NCI-H69 (cell line): ENCODE measurements at regions not wholly inside any gene's neighbourhood (a gene's known extent, or its start where the extent isn't known, plus 50 kb on each side); places are given as distances from the start of the nearest gene placed in this dataset.

Experiments used
- DNase-seq: peaks from one replicate; lab custom pipeline; 2025; lab: John Stamatoyannopoulos, UW

DNA sequence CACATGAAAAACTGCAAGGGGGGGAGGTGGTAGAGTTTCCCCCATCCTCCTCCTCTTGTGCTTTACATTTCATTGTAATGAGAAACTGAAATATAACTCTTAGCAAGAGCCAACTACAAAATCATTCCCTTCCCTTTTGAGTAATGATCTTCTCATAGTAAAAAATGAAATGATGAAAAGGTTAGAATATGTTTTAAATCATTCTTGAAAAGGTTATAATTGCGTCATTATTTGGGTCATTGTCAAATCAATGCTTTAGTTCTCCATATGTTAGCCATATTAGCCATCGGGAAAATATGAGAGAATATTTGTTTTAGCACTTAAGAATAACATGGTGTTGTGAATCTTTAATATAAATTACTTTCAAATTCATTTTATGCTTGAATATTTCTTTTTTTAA, 1185.0 kb upstream of the CDH18 start:
- no peak for DNase-seq

DNA sequence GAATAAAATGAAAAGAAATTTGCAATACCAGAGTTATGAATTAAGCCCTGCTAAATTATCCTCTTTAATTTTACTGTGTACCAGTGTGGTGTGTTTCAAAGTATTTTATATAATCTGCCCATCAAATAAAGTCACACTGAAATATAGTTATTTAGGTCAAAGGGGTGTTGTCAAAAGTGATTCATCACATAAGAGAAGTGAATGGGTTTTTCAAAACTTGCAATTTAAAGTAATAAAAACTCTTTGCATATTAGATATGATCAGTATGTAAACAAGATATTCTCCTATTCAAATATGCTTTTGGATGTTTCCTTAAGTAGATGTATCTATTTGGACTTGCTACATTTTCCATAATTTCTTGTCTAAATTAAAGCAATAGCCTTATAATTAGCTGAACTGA, 1183.0 kb upstream of the CDH18 start:
- peak; percentile 40 for DNase-seq

DNA sequence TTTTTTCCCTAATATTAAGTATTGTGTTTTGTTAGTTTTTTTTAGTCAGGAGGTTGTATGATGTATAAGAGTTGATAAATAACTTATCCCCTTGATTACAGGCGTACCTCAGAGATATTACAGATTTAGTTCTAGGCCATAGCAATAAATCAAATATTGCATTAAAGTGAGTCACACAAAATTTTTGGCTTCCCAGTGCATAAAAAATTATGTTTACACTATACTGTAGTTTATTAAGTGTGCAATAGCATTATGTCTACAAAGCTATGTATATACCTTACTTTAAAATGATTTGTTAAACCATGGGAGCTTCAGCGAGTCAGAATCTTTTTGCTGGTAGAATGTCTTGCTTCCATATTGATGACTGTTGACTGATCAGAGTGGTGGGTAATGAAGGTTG, 1180.6 kb upstream of the CDH18 start:
- DNase-seq: no peak

DNA sequence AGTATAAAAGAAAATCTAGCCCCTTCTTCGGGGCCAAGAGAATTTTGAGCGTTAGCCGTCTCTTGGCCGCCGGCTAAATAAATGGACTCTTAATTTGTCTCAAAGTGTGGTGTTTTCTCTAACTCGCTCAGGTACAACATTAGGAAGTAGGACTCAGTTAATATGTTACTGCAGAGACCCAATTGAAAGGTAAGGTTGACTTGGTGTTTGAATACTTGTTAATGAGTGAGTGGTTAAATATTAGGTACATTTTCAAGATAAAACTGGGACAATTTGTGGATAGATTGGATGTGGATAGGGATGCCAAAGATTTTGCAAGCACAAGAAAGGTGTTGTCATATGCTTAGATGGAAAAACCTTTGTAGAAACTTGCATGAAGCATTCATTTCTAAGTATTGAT, 1177.3 kb upstream of the CDH18 start:
- DNase-seq: no peak

DNA sequence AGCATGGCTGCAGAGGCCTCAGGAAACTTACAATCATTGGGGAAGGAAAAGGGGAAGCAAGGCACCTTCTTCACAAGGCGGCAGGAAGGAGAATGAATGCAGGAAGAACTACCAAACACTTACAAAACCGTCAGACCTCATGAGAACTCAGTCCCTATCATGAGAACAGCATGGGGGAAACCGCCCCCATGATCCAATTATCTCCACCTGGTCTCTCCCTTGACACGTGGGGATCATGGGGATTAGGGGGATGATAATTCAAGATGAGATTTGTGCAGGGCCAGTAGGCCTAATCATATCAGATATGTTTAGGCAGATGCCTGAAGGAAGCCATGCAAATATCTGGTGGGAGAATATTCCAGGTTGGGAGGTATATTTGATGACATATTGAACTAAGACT, 1176.4 kb upstream of the CDH18 start:
- DNase-seq: no peak

DNA sequence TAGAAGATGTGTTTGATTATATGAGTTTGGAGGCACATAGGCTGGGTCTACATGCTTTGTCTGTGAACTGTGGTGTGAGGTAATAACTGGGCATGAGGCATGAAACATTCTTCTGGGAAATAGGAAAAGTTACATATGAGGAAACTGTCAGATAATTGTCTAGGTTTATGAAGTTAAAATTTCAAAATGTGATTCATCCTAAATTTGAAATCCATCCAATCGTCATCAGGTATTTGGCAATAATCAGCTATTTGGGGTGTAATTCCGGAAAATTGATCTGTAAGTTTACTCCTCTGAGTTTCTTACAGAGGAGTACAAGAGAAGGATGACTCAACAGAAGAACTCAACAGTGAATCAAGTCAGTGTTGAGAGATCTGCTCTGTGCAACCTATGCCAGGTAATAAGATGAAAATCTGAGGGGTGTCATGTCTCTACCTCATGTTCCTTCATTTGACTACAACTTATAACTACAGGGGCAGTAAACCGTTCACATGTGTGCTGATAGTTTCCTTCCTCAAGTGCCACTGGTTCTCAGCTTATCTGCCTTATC, 1171.6 kb upstream of the CDH18 start:
- DNase-seq: no peak

DNA sequence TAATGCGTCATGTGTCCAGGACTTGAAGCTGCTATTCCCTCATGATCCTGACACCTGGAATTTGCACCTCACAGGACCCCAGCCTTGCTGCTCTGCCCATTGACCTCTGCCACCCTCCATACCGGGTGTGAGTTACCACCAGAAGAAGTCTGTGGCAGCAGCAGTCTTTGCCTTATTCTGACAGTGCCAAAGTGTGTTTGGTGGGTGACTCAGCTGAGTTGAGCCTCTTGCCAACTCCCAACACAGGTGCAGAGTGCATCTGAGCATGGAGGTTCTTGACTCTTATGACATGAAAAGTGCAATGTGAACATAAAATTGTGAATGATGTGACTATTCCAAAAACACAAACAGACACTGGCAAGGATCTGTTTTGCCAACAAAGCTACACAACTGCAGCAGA, 1166.5 kb upstream of the CDH18 start:
- peak; percentile 10 for DNase-seq

DNA sequence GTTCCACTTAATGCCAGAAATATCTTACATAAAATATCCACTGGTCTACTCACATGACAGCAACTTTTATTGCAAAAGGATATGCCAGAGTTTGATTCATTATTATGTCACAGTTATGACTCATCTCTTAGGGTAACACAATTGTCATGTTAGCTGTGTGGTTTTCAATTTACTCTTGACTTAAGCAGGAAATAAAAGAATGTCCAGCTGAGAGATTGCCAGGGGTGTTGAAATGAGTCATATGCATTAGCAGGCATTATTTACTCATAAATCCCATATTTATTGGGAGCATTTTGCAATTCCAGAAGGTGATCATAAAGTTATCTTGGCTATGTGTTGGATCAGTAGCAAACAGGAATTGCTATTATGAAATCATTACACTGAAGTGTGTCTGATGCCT, 1164.6 kb upstream of the CDH18 start:
- peak; percentile 95 for DNase-seq

DNA sequence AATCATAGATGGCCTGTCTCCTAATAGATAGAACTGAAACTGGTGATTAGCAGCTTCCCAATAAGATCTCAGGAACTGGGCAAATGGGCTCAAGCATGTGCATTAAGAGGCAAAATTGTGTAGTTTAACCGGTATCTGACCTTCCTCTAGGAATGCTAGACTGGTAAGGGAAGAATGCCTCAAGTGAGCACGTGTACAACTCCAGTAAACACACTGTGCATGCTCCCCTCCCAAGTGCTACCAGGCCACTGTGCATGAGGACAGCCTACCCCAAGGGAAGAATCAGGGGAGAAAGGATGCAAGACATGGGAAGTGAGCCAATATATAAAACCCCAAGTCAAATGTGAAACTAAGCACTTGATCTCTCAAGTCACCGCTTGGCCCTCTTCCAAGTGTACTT, 1157.4 kb upstream of the CDH18 start:
- peak; percentile 38 for DNase-seq

DNA sequence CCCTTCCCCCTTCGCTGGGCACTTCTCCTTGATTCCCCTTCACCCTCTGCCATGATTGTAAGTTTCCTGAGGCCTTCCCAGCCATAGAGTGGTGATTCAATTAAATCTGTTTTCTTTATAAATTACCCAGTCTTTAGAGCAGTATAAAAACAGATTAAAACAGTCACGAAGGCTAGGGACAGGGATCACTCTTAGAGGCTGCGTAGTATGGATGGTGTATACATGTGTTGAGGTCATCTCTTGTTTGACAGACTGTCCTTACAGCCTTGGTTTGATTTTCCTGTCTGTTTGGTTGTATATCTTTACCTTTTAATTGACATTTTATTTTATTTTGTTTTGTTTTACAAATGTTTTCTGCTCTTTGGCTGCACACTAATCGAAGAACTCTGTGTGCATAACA, 1155.7 kb upstream of the CDH18 start:
- DNase-seq: no peak

DNA sequence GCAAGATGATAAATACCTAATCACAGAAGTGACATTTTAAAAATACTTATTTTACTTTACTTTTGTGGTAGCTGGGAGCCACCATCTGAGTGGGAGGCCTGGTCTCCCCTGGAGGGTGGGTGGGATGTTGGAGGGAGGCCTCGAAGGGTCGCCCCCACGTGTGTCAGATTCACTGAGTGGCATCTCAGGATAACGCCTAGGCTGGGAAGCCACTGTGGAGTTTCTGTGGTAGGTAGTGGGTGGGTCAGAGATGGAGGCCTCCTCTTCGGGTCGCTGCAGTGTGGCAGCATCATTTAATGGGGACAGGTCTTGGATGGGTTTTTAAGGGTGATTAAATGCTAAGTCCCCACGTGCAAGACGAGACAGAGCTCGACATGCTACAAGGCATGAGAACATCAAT, 1154.8 kb upstream of the CDH18 start:
- DNase-seq: no peak

DNA sequence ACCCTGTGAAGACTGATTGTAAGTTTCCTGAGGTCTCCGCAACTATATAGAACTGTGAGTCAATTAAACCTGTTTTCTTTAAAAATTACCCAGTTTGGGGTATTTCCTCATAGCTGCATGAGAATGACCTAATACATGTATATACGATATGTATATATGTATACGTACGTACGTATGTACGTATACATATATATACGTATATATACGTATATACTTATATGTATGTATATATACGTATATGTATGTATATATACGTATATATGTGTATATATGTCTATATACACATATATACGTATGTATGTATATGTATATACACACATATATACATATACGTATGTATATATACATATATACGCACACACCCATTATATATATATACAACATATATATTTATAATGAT, 1153.0 kb upstream of the CDH18 start:
- DNase-seq: peak; percentile 45

DNA sequence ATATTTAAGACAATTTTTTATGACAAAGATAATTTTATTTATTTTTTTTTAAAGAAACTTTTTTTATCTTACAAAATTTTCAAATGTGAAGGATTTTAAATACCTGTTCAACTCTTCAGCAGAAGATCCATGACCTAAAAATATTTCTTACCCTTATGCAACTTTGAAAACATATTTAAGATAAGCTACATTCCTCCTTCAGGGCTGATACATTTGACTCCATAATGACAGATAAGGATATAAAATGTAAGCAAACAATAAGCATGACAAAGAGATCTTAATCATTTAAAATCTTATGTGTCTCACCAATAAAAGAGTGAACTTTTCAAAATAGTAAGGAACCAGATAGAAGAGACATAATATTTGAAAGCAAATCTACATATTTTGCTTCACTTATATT, 1138.2 kb upstream of the CDH18 start:
- no peak for DNase-seq

DNA sequence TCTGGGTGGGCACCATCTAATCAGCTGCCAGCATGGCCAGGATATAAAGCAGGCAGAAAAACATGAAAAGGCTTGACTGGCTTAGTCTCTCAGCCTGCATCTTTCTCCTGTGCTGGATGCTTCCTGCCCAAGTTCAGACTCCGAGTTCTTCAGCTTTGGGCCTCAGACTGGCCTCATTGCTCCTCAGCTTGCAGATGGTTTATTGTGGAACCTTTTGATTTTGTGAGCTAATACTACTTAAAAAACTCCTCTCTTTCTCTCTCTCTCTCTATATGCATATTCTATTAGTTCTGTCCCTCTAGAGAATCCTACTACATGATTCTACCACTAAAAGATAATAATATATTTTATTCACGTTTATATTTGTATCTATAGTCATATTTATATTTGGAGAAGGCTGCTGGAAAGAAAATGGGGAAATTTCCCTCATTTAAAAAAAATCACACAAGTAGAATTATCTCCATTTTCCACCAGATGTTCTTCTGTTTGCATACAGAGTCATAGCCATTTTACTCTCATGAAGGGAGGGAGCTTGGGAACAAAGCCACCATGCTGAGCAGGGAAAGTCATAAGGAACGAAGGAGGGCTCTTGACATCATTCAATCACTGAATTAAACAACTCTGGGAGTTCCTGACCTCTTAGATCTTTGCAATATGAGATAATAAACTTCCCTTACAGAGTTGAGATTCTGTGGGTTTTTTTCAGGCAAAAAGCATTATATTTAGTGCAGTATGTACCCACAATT, 1137.4 kb upstream of the CDH18 start:
- DNase-seq: peak; percentile 92

DNA sequence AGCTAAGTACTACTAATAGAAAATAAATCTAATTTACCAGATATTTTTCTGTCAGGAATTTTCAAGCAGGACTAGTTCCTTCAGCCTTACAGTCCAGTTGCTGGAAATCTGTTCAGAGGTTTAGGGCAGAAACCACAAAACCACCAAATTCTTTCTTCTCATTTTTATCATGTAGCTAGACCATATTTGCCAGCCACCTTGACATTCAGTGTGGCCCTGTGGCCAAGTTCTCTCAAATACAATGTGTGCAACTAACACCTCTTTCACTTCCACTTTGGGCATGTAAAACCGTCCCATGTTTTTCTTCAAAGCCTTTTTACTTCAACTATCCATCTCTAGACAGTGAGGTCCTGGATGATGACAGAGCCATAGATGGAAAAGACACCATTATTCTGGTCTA, 1133.2 kb upstream of the CDH18 start:
- DNase-seq: no peak

DNA sequence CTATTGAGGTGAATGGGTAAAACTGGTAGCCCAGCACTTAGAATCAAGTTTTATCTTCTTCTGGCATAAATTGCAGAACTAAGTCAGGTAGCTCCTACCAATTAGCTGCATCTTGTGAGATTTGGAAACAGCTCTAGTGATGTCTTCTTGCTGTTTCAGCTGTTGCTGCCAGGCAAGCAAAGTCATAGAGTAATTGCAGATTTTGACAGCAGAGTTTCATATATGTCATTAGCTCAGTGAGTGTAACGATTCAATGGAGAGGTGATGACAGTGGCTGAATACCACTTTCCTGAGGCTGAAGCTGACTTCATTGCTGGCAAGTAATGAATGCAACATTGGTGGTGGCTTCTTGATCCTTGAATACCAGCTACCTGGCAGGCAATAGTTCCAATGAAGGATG, 1109.7 kb upstream of the CDH18 start:
- DNase-seq: peak; percentile 28

DNA sequence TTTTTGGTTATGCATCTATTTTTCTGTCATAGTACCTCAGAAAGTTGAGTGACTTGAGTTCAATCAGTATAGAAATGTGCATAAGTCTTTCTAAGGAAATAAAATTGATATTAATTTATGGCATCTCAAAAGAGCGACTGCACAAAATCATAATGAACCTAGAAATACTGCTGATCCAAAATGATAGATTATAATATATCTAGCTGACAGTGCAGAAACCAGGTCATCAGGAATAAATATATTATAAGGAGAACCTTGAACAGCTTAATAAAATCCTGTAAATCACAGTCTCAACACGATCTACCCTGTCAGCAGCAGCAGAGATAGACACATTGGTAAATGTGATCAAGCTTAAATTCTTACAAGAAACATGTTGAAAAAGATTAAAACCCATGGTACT, 1106.6 kb upstream of the CDH18 start:
- DNase-seq: no peak

DNA sequence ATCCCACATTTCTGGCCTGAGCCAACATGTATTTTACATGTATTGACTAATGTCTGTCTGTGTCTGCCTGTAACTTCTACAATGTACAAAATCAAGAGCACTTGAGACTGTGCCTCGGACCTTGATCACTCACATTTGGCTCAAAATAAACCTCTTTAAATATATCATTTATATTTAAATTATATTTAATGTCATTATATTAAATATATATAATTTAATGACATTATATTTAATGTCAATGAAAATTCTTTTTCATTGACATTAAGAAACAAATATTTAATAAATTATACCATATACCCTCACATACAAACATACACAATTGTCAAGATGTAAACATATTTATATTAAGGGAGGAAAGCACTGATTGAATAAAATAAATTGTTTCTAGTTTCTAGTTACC, 1099.8 kb upstream of the CDH18 start:
- DNase-seq: no peak

DNA sequence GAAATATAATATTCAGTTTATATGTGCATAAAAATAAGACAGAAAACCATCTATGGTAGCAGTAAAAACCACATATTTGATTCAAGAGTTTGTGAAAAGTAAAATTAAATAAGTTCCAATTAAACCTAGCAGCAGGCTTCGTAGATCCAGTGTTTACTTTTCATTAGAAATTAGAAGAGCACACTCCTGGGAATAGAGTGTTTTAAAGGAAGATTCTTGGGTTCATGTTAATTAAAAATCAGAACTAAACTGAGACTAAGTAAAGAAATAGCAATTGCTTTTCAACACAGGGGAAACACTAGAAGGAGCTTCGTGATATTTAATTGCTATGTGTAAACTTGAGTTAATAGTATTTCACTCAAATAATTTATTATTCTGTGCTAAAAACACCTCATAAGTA, 1097.8 kb upstream of the CDH18 start:
- peak; percentile 80 for DNase-seq

DNA sequence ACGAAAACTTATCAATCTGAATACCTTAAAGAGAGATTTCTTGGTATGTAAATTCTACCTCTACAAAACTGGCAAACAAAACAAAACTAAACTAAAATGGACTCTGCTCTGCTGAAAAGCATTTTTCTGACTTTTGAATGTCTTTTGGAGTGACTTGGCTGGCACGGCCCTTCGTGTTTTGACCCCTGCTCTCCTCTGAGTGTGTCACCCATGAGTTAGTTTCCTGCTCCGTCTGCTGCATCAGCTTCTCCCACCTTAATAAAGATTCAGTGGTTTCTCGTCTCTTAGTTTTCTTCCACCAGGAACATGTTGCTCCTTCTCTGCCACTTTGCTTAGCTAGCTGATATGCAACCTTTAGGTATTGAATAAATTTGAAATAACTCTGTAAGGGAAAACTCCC, 1084.0 kb upstream of the CDH18 start:
- no peak for DNase-seq

DNA sequence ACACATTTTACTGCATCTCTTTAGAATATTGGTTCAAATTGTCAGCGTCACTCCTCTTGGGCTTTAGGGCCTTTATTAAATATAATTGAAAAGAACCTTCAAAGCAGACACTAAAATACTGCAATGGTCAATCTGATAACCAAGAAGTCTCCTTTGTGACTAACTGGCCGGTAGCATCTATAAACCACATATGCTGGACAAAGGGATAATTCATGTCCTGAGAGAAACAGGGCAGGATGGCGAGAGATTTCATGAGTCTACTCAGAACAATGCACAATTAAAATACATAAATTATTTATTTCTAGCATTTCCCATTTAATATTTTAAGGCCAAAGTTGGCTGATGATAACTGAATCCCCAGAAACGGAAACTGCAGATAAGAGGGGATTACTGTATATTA, 1083.4 kb upstream of the CDH18 start:
- DNase-seq: no peak

DNA sequence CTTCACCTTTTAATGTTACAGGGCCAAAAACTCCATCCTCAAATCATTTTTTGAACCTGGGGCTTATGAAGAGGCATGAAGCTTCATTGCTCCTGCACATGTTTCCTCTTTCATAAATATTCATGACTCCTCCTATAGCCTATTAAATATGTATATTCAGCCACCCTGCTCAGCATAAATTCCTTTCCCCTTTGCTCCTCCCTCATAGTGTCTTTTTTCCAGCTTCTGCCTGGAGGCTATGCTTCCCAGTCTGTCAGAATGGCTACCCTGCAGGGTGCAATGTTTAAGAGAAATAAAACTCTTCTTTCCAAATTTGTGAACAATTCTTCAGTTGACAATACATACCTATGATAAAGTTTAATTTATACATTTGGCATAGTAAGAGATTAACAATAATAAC, 1082.9 kb upstream of the CDH18 start:
- peak; percentile 50 for DNase-seq

DNA sequence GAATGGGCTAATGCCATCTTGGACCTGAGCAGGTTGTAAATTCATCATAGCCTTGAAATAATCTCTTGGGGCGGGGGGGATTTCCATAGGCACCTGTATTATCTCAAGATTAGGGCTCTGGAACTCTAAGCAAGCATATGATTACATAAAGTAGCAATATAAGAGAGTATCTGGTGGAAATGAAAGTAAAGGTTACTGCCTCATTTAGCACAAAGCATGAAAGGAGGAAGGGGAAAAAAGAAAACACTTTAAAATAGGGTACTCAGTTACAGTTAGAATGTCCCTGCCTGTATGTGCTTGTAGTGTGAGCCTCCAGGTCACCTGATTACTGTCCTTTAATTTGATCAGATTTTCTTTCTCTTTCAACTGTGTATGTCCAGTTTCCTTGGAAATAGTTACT, 1079.7 kb upstream of the CDH18 start:
- DNase-seq: no peak

DNA sequence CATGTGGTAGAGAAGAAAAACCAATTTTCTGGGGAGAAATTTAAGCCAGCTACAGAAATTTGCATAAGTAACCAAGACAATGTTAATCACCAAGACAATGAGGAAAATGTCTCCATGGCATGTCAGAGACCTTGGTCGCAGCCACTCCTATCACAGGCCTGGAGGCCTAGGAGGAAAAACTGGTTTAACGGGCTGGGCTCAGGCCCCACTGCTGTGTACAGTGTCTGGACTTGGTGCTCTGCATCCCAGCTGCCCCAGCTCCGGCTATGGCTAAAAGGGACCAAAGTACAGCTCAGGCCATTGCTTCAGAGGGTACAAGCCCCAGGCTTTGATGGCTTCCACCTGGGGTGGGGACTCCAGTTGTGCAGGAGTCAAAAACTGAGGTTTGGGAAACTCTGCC, 1075.1 kb upstream of the CDH18 start:
- no peak for DNase-seq
